GM18870 (cell line): ENCODE measurements at regions not wholly inside any gene's neighbourhood (a gene's known extent, or its start where the extent isn't known, plus 50 kb on each side); places are given as distances from the start of the nearest gene placed in this dataset.

ENCODE experiments used
- ATAC-seq: cut with Tn5 transposase; IDR thresholded peaks from one replicate; pipeline ENCODE4 v1.9.1; 2021; ENCODE audit warnings: moderate library complexity; ENCODE audit not compliant: unreplicated experiment

GRCh38 chr13:75231235-75231634, 250.7 kb downstream of the TBC1D4 start:
- no peak for ATAC-seq

DNA sequence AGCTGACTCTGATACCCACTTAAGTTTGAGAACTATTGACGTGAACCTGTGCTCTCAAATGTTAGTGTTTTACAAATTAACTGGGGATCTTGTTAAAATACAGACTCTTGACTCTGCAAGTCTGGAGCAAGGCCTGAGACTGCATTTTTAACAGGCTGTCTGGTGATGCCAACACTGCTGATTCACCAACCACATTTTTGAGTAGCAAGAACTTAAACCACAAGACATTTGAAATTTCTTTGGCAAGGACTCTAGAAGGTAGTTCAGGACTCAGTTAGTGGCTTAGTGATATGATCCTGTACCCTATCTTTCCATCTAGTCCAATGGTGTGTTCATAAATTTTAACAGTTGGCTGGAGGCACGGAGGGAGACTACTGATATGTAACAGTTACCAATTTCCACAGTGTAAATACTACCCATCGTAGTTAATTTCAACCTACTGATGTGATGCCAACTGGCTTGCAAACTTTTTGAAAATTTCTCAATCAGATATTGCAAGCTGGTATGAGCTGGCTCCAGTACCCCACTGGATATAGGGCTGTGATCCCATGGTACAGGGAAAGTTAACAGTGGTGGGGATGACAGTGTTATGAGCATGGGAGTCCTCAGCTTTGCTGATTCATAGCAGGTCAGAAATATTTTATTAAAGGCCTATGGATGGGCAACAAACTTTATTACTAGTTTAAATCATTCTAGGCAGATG, 255.1 kb downstream of the TBC1D4 start:
- ATAC-seq = no peak

GRCh38 chr13:75226092-75226491, 255.9 kb downstream of the TBC1D4 start:
- no peak for ATAC-seq

GRCh38 chr13:75225288-75226032, 256.5 kb downstream of the TBC1D4 start:
- ATAC-seq = no peak

DNA sequence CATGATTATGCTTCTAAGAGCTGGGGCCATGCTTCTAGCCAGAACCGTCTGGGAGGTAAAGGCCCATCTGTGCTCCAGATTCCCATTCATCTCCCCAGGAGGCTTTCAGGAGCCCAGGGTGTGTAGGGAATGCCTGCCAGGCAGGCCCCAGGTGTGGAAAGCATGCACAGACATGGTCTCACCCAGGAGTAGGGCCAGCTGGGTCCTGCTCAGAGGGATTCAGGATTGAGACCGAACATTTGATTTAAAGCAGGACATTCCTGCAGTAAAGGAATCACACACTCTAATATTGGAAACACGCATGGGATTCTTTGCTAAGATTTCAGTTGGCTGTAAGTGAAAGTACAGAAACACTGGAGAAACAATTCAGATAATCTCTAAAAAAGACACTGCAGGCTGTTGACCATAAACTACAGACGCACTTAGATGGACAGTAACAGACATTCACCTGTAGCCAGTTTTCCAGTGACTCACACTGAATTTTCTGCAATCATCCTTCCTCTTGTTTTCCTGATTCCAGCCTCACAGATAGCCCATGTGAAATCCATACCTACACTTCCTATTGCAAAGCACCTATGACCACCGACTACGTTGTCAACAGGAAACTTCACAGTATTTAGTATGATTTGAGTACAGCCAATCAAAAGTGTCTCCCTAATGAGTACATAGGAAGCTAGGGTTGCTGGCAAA, 257.8 kb downstream of the TBC1D4 start:
- no peak for ATAC-seq

DNA sequence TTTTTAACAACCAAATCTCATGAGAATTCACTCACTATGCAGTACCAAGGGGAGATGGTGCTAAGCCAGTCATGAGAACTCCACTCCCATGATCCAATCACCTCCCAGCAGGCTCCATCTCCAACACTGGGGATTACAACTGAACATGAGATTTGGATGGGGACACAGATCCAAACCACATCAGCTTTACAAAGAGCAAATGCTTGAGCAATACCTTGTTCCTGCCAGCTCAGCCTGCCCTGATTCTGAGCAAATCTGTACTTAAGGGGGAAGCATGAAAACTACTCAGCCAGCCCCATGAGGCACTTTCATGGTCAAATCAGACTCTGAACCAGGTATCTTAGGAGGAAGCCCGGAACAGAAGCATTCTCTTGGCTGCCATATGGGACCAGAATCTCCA, 259.9 kb downstream of the TBC1D4 start:
- no peak for ATAC-seq

DNA sequence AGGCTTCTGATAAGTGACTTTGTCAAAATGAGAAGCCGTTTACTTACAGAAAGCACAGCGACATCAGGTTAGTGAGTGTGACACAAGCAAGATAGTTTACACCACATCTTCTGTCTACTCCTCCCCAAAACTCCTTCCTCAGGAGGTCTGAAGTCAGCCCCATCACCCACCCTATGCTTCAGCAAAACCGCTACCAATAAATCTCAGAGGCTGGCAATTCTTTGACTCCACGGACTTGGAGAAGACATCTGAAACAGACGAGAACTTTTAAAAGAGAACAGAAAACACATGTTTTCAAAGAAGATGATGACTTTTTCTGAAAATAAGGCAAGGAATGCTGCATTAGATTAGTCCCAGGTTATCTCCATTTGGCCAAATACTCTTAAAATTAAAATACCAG, 261.1 kb downstream of the TBC1D4 start:
- no peak for ATAC-seq

GRCh38 chr13:75220238-75220542, 261.8 kb downstream of the TBC1D4 start:
- no peak for ATAC-seq

DNA sequence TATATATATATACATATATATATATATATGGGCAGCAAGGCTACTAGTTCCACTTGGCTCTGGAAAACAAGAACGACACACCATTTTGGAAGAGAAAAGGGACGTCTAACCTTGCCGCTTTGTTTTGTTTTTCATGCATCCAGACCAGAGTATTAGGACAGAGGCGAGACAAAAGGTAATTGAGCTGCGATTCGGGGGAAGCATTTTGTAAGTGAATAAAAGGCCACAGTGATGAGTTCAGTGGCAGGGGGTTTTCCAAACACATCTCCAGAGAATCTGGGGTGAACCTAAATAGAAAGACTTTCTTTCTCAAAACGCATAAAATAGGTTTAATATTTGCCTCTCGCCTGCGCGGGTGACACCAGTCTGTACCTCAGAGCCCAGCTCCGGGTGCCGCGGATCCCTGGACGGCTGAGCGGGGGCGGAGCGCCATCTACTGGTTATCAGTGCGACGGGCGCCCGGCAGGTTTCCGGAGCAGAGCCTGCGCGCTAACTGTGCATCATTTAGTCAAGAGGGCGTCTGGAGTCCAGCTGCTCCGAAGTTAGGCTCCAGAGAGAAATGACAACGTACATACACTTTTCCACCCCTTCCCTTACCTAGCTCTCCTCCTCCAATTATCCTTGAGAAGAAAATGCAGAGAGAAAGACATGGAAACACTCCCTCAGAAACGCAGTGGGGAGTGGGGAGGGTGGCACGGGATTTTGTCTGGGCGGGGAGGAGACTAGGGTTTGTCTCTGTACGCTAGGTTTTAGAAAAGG, 262.3 kb downstream of the TBC1D4 start:
- ATAC-seq = peak; percentile 85

DNA sequence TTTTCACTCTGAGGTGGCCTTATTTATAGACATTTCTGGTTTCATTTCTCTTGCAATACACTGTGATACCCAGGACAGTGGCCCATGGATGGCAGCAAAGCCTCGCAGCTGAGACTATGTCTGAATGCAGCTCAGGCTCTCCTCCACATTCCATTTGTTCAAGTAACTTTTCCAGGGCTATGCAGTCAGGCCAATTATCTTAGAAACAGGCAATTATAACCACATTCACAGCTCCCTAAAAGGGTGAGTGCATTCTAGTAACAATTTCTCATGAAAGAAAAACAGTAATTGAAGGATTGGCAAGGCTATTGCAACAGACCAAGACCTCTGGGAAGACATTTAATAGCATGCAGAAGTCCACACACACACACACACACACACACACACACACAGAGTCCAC, 264.0 kb downstream of the TBC1D4 start:
- no peak for ATAC-seq

DNA sequence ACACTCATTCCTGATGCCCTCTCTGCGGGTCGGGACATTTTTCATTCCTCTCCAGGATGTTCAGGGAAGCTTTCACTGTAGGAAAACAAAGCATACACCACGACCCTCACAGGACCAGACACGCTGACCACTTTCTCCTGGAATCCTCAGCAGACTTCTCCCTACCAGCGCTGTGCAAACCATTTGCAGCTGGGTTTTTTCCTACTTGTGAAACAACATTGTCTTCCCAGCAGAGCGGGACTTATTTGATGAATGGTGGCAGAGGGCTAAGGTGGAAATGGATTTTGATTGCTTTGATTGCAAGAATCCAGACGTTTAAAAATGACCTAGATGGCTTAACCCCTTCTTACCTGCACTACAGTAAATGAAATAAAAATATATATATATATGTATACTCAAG, 265.9 kb downstream of the TBC1D4 start:
- ATAC-seq = no peak

- no peak for ATAC-seq
These were observed 267.1 kb downstream of the TBC1D4 start for GRCh38 chr13:75214846-75215245.

DNA sequence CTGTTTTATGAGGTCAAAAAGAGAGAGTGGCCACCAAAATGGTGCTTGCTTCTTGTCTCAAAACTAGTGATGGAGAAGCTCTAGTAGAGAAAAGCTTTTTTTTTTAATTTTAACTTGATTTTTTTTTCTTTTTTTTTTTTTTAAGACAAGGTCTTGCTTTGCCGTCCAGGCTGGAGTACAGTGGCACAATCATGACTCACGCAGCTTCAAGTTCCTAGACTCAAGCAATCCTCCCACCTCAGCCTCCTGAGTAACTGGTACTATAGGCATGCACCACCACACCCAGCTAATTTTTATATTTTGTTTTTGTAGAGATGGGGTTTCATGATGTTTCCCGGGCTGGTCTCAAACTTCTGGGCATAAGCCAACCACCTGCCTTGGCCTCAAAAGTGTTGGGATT, 279.0 kb downstream of the TBC1D4 start:
- no peak for ATAC-seq

DNA sequence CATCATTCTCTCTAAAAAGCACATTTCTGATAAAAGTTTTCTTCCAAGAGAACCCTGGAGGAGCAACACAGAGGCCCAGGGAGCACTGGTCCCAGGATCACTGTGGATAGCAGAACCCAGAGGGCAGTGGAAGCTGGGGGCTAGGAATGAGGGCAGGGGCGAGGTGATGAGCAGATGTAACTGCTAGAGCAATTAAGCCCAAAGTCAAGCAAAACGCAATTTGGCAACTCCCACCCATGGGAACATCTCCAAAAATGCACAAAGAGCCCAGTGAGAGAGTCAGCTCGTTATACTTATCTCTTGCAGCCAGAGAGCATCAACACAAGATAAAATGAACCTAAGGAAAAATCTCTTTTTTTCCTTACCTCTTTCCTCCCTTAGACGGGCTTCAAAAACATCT, 284.2 kb downstream of the TBC1D4 start:
- no peak for ATAC-seq

- no peak for ATAC-seq
These were observed 285.7 kb downstream of the TBC1D4 start for GRCh38 chr13:75196147-75196837.

- ATAC-seq = no peak
These were observed 286.3 kb downstream of the TBC1D4 start for GRCh38 chr13:75195495-75196146.

GRCh38 chr13:75194717-75195462, 287.1 kb downstream of the TBC1D4 start:
- ATAC-seq = no peak

- no peak for ATAC-seq
These were observed 295.6 kb downstream of the TBC1D4 start for GRCh38 chr13:75186379-75186778.

DNA sequence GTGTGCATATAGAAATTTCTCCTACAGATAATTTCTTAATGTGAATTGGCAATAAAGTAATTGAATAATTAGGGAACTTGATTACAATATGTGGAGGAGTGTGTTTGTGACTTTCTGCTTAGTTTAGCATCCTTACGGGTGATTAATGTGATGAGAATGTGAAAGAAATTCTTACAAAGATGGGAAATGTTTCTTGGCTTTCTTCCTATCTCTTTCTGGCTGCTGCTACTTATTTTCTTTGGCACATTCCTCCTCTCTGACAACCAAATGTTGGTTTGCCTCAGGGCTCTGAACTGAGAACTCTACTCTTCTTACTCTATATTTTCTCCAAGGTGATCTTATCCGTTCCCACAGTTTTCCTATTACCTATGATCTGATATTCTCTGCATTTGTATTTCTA, 300.1 kb downstream of the TBC1D4 start:
- no peak for ATAC-seq
